Fibroblast of lung (primary cell): ENCODE measurements at regions not wholly inside any gene's neighbourhood (a gene's known extent, or its start where the extent isn't known, plus 50 kb on each side); places are given as distances from the start of the nearest gene placed in this dataset.

Source experiments
- DNase-seq, 2 donors: peaks; one replicate each; pipeline versions ENCODE4 v3.0.0 to v3.0.0-alpha.2; 2010; ENCODE audit warnings: low read depth in 2 of 2
- H2AFZ ChIP-seq: 2 replicates; pipeline ENCODE4 v1.5.1; 2012; ENCODE audit warnings: low read length, control low read depth, inconsistent platforms
- H3K27ac ChIP-seq: 2 replicates; pipeline ENCODE4 v1.5.1; 2011; ENCODE audit warnings: low read length, control low read depth; ENCODE audit not compliant: insufficient read depth
- H3K27me3 ChIP-seq: 2 replicates; pipeline ENCODE4 v1.5.1; 2011; ENCODE audit warnings: mild to moderate bottlenecking, low read length; ENCODE audit not compliant: control insufficient read depth, insufficient read depth
- H3K36me3 ChIP-seq: 2 replicates; pipeline ENCODE4 v1.5.1; 2011; ENCODE audit warnings: low read length; ENCODE audit not compliant: control insufficient read depth, insufficient read depth
- H3K4me1 ChIP-seq: 2 replicates; pipeline ENCODE4 v1.5.1; 2011; ENCODE audit warnings: low read length; ENCODE audit not compliant: control insufficient read depth, insufficient read depth; ENCODE audit errors: extremely low read depth
- H3K4me2 ChIP-seq: 2 replicates; pipeline ENCODE4 v1.5.1; 2011; ENCODE audit warnings: low read length, control low read depth; ENCODE audit not compliant: insufficient read depth; ENCODE audit errors: extremely low read depth
- H3K4me3 ChIP-seq, 4 experiments: fragments of 200-600 bp in 1 of 4; sonication (generic) in 1 of 4; replicated peaks in 1 of 4; 2 replicates each; pipeline ENCODE4 v1.5.1; 2011 to 2016; ENCODE audit warnings: low read length in 4 of 4, low read depth in 3 of 4, mild to moderate bottlenecking in 3 of 4, control low read depth in 2 of 4, inconsistent platforms in 1 of 4, mixed read lengths in 1 of 4; ENCODE audit not compliant: insufficient read depth in 1 of 4; ENCODE audit errors: control extremely low read depth in 1 of 4
- H3K79me2 ChIP-seq: 2 replicates; pipeline ENCODE4 v1.5.1; 2012; ENCODE audit warnings: mild to moderate bottlenecking, low read length, inconsistent platforms; ENCODE audit not compliant: control insufficient read depth, insufficient read depth
- H3K9ac ChIP-seq: 2 replicates; pipeline ENCODE4 v1.5.1; 2011; ENCODE audit warnings: mild to moderate bottlenecking, low read length, control low read depth; ENCODE audit not compliant: insufficient read depth
- H3K9me3 ChIP-seq: 2 replicates; pipeline ENCODE4 v1.5.1; 2012; ENCODE audit warnings: low read depth, low read length; ENCODE audit not compliant: control insufficient read depth, insufficient read depth
- H4K20me1 ChIP-seq: 2 replicates; pipeline ENCODE4 v1.5.1; 2011; ENCODE audit warnings: low read length; ENCODE audit not compliant: control insufficient read depth, insufficient read depth; ENCODE audit errors: extremely low read depth
- CTCF ChIP-seq, 2 donors: IDR thresholded peaks in 1 of 2; conservative IDR thresholded peaks in 1 of 2; 1 replicate in 1 of 2; 2 replicates in 1 of 2; pipeline ENCODE4 v1.5.1; 2011 to 2012; ENCODE audit warnings: low read length in 2 of 2, control low read depth in 1 of 2, inconsistent platforms in 1 of 2, low read depth in 1 of 2, mild to moderate bottlenecking in 1 of 2
- EZH2 ChIP-seq: IDR thresholded peaks from 2 replicates; pipeline ENCODE4 v1.5.1; 2012; ENCODE audit warnings: low read length, control low read depth, mild to moderate bottlenecking; ENCODE audit errors: missing control alignments

GRCh38 chr20:63145156-63145555 lies 70.8 kb downstream of the YTHDF1 start:
- H3K4me1 ChIP-seq: no peaks in the 10 kb centered on the region
- no peaks in the 10 kb centered on the region for H3K79me2 ChIP-seq
- TF ChIP-seq EZH2: no peak
- TF ChIP-seq CTCF (conservative IDR thresholded peaks at IDR 0.05 in 1 of 2, IDR thresholded peaks at IDR 0.05 in 1 of 2; ENCODE audit: low read depth in 1 of 2, low read length in 2 of 2): no peak
- no peak overlapping the region for H3K27ac ChIP-seq
- no peaks in the 10 kb centered on the region for H4K20me1 ChIP-seq
- H3K9ac ChIP-seq: no peak overlapping the region
- DNase-seq: no peak
- no peak overlapping the region for H3K4me2 ChIP-seq
- H3K36me3 ChIP-seq: no peaks in the 10 kb centered on the region
- no peak overlapping the region for H3K4me3 ChIP-seq
- no peaks in the 10 kb centered on the region for H3K9me3 ChIP-seq
- H2AFZ ChIP-seq: no peak overlapping the region
- no peaks in the 10 kb centered on the region for H3K27me3 ChIP-seq

- Histone ChIP-seq H4K20me1 (no peaks in the 10 kb centered on the region), H3K27me3 (no peaks in the 10 kb centered on the region)
- TF ChIP-seq EZH2: no peak
- no peak for TF ChIP-seq CTCF (conservative IDR thresholded peaks at IDR 0.05 in 1 of 2, IDR thresholded peaks at IDR 0.05 in 1 of 2; ENCODE audit: low read depth in 1 of 2, low read length in 2 of 2)
Observed at GRCh38 chr20:63142933-63143332, 73.0 kb downstream of the YTHDF1 start.

GRCh38 chr20:63141531-63141930 lies 74.4 kb downstream of the YTHDF1 start:
- no peak for DNase-seq
- H3K9me3 ChIP-seq: no peaks in the 10 kb centered on the region
- H4K20me1 ChIP-seq: no peaks in the 10 kb centered on the region
- no peaks in the 10 kb centered on the region for H3K27me3 ChIP-seq
- no peaks in the 10 kb centered on the region for H3K4me1 ChIP-seq
- no peaks in the 10 kb centered on the region for H3K36me3 ChIP-seq
- H3K4me2 ChIP-seq: no peak overlapping the region
- H3K27ac ChIP-seq: no peak overlapping the region
- H3K79me2 ChIP-seq: no peaks in the 10 kb centered on the region
- H3K9ac ChIP-seq: no peak overlapping the region
- TF ChIP-seq CTCF (conservative IDR thresholded peaks at IDR 0.05 in 1 of 2, IDR thresholded peaks at IDR 0.05 in 1 of 2; ENCODE audit: low read depth in 1 of 2, low read length in 2 of 2): no peak
- TF ChIP-seq EZH2: no peak
- H2AFZ ChIP-seq: no peak overlapping the region
- no peak overlapping the region for H3K4me3 ChIP-seq

More at GRCh38 chr20:63142933-63143332, 73.0 kb downstream of the YTHDF1 start:
- H2AFZ ChIP-seq: no peak overlapping the region
- no peak for DNase-seq
- H3K36me3 ChIP-seq: no peaks in the 10 kb centered on the region
- no peak overlapping the region for H3K9ac ChIP-seq
- H3K4me2 ChIP-seq: no peak overlapping the region
- no peaks in the 10 kb centered on the region for H3K9me3 ChIP-seq
- H3K79me2 ChIP-seq: no peaks in the 10 kb centered on the region
- no peak overlapping the region for H3K4me3 ChIP-seq
- H3K27ac ChIP-seq: no peak overlapping the region
- H3K4me1 ChIP-seq: no peaks in the 10 kb centered on the region
